Lower lobe of right lung (tissue), 2 donors: ENCODE measurements at regions not wholly inside any gene's neighbourhood (a gene's known extent, or its start where the extent isn't known, plus 50 kb on each side); places are given as distances from the start of the nearest gene placed in this dataset.

Experiments
- ATAC-seq, 2 donors: fragments of 200-7000 bp; cut with Tn5 transposase; one replicate each; pipeline ENCODE4 v1.9.1; 2020 to 2022; ENCODE audit warnings: mild to moderate bottlenecking in 2 of 2, moderate library complexity in 2 of 2
- DNase-seq: peaks from one replicate; pipeline ENCODE4 v3.0.0-alpha.2; 2020
- H3K27ac ChIP-seq: fragments of 200-600 bp; one replicate; pipeline ENCODE4 v1.8.0; 2022
- H3K27me3 ChIP-seq: fragments of 200-600 bp; one replicate; pipeline ENCODE4 v1.8.0; 2022; ENCODE audit warnings: low read depth
- H3K36me3 ChIP-seq: fragments of 200-600 bp; one replicate; pipeline ENCODE4 v1.8.0; 2022; ENCODE audit warnings: mild to moderate bottlenecking
- H3K4me1 ChIP-seq: fragments of 200-600 bp; one replicate; pipeline ENCODE4 v1.8.0; 2022
- H3K4me3 ChIP-seq: fragments of 200-600 bp; one replicate; pipeline ENCODE4 v1.8.0; 2022; ENCODE audit warnings: mild to moderate bottlenecking
- H3K9me3 ChIP-seq: fragments of 200-600 bp; one replicate; pipeline ENCODE4 v1.8.0; 2022
- intact Hi-C: fragments of 100-400 bp; cut with DNase I; formaldehyde crosslinking; loops from one replicate; pipeline ENCODE4 v1.11.0; 2022
- TF ChIP-seq, protein P1 (sequence below): fragments of 200-600 bp; IDR thresholded peaks from one replicate; pipeline ENCODE4 v1.8.0; 2022; ENCODE audit warnings: antibody characterized with exemption, mild to moderate bottlenecking
- donor health status: DM: no; HTN: yes; CAD: no; lungs with severe emphysema.

DNA sequence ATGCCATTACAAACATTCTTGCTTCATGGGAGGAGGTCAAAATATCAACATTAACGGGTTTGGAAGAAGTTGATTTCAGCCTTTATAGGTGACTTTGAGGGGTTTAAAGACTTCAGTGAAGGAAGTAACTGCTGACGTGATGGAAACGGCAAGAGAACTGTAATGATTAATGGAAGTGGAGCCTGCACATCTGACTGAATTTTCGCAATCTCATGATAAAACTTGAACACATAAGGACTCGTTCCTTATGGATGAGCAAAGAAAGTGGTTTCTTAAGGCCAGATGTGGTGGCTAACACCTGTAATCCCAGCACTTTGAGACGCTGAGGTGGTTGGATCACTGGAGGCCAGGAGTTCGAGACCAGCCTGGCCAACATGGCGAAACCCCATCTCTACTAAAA, 226.1 kb downstream of the BCAS1 start:
- H3K4me1 ChIP-seq, result peaks cover 13% of the 10 kb centered on the region
- H3K36me3 ChIP-seq, result no peaks in the 10 kb centered on the region
- H3K27ac ChIP-seq, result no peak overlapping the region
- ATAC-seq, result no peak
- no peaks in the 10 kb centered on the region for H3K9me3 ChIP-seq
- H3K27me3 ChIP-seq, result no peaks in the 10 kb centered on the region
- intact Hi-C loops, result no loop called here
- H3K4me3 ChIP-seq, result no peak overlapping the region
- TF ChIP-seq, protein P1, sequence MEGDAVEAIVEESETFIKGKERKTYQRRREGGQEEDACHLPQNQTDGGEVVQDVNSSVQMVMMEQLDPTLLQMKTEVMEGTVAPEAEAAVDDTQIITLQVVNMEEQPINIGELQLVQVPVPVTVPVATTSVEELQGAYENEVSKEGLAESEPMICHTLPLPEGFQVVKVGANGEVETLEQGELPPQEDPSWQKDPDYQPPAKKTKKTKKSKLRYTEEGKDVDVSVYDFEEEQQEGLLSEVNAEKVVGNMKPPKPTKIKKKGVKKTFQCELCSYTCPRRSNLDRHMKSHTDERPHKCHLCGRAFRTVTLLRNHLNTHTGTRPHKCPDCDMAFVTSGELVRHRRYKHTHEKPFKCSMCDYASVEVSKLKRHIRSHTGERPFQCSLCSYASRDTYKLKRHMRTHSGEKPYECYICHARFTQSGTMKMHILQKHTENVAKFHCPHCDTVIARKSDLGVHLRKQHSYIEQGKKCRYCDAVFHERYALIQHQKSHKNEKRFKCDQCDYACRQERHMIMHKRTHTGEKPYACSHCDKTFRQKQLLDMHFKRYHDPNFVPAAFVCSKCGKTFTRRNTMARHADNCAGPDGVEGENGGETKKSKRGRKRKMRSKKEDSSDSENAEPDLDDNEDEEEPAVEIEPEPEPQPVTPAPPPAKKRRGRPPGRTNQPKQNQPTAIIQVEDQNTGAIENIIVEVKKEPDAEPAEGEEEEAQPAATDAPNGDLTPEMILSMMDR, result no peak
- DNase-seq, result no peak

DNA sequence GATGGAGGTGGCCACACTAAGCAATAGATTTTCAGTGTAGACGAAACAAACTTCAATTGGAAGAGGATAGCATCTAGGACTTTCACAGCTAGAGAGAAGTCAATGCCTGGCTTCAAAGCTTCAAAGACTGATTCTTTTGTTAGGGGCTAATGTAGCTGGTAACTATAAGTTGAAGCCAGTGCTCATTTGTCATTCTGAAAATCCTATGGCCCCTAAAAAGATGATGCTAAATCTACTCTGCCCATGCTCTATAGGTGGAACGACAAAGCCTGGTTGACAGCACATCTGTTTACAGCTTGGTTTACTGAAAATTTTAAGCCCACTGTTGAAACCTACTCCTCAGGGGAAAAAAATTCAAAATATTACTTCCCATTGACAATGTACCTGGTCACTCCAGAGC, 226.7 kb downstream of the BCAS1 start:
- intact Hi-C loops, result no loop called here
- H3K27ac ChIP-seq, result no peak overlapping the region
- DNase-seq, result no peak

DNA sequence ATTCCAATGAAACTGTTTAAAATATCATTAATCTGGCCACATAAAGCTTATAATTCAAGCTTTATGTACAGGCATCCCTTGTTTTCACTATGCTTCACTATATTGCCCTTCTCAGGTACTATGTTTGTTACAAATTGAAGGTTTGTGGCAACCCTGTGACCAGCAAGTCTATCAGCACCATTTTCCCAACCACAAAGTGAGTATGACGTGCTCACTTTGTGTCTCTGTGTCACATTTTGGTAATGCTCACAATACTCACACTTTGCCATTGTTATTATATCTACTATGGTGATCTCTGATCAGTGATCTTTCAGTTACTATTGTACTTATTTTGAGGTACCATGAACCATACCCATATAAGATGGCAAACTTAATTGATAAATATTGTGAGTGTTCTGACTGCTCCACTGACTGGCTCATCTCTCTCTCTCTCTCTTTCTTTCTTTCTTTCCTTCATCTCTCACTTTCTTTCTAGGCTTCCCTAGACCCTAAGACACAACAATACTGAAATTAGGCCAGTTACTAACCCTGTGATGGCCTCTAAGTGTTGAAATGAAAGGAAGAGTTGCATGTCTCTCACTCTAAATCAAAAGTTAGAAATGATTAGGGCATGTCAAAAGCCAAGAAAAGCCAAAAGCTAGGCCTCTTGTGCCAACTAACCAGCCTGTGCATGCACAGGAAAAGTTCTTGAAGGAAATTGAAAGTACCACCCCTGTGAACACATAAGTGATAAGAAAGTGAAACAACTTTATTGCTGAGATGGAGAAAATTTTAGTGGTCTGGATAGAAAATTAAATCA, 227.9 kb downstream of the BCAS1 start:
- Histone ChIP-seq H3K27me3 (no peaks in the 10 kb centered on the region), H3K4me3 (no peak overlapping the region), H3K27ac (no peak overlapping the region), H3K36me3 (no peaks in the 10 kb centered on the region), H3K4me1 (peaks cover 9% of the 10 kb centered on the region), H3K9me3 (no peaks in the 10 kb centered on the region)
- DNase-seq (no peak), ATAC-seq (no peak)
- TF ChIP-seq, protein P1, result no peak
- intact Hi-C loops, result no loop called here

More for the DNA sequence above, 226.7 kb downstream of the BCAS1 start:
- Histone ChIP-seq H3K4me1 (peaks cover 13% of the 10 kb centered on the region), H3K4me3 (no peak overlapping the region), H3K27me3 (no peaks in the 10 kb centered on the region), H3K36me3 (no peaks in the 10 kb centered on the region), H3K9me3 (no peaks in the 10 kb centered on the region)
- ATAC-seq, result no peak
- TF ChIP-seq, protein P1, result no peak

DNA sequence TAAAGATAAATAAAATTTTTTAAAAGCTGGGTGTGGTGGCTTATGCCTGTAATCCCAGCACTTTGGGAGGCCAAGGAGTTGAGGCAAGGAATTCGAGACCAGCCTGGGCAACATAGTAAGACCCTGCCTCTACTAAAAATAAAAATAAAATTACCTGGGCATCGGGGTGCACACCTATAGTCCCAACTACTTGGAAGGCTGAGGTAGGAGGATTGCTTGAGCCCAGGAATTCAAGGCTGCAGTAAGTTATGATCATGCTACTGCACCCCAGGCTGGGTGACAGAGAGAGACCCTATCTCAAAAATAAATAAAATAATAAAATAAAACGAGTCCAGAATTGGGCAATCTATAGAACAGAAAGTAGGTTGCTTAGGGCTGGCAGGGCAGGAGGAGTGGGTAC, 228.7 kb downstream of the BCAS1 start:
- H3K36me3 ChIP-seq, result no peaks in the 10 kb centered on the region
- H3K9me3 ChIP-seq, result no peaks in the 10 kb centered on the region
- ATAC-seq, result no peak
- TF ChIP-seq, protein P1, result no peak
- DNase-seq, result no peak
- H3K27ac ChIP-seq, result no peak overlapping the region
- intact Hi-C loops, result no loop called here
- H3K27me3 ChIP-seq, result no peaks in the 10 kb centered on the region
- no peak overlapping the region for H3K4me3 ChIP-seq
- peaks cover 3% of the 10 kb centered on the region for H3K4me1 ChIP-seq

DNA sequence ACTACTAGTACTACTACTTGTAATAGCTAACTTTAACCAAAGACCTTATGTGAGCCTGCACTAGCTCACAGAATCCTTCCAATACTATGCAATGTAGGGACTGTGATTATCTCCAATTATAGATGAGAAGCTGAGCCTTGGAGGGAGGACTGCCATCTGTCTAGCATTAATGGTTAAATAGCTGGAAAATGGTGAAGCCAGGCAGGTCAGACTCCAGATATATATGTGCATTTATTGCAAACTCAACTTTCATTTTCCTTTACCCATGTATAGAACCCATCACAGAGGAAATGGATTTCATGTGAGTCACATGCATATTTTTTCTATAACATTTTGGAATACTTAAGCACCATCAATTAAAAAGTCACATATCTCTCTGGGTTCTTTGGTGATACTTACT, 229.9 kb downstream of the BCAS1 start:
- Histone ChIP-seq H3K27ac (no peak overlapping the region), H3K36me3 (no peaks in the 10 kb centered on the region), H3K9me3 (no peaks in the 10 kb centered on the region), H3K4me1 (no peaks in the 10 kb centered on the region), H3K27me3 (no peaks in the 10 kb centered on the region), H3K4me3 (no peak overlapping the region)
- TF ChIP-seq, protein P1, result no peak
- intact Hi-C loops, result no loop called here
- no peak for DNase-seq
- ATAC-seq, result no peak
